HG03159 (cell line): ENCODE measurements at regions not wholly inside any gene's neighbourhood (a gene's known extent, or its start where the extent isn't known, plus 50 kb on each side); places are given as distances from the start of the nearest gene placed in this dataset.
"Not testable (repeated sequence)": the region's sequence is repeated elsewhere in the genome, so short reads cannot be mapped to it uniquely, and the experiment has no call there.

Source experiments
- ATAC-seq: cut with Tn5 transposase; IDR thresholded peaks from one replicate; pipeline ENCODE4 v1.9.1; 2021; ENCODE audit warnings: mild to moderate bottlenecking, moderate library complexity; ENCODE audit not compliant: unreplicated experiment

DNA sequence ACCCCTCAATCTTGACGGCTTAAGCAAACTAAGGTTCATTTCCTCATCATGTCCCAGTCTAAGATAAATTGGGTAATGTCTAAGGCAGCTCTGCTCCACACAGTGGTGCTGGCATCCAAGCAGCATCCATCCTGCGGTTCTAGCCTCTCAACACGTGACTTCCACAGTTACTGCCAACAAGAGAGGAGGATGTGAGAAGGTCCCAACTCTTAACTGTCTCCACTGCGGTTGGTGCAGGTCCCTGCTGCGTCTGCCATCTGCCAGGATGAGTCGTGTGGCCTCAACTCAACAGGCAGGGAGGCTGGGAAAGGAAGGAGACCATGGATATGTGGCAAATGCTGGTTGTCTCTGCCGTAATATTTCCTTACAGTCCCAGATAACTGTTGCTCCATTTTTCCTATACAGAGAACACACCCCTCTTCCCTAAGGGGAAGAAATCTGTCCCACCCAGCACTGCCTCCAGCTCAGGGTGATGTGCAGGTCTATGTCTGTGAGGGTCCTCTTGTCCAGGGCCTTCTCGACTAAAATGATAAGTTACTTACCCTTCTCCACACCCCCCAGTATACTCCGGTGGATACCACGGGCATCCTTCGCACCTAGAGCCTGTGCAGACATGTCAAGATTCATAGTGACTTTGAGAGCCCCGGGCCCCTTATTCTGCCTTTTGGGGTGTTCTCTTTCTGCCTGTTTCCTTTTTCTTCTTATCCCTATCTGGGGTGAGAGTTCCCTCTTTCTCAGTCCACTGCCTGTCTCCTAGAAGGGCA lies 64.7 kb downstream of the KCNJ18 start:
- ATAC-seq: no peak

DNA sequence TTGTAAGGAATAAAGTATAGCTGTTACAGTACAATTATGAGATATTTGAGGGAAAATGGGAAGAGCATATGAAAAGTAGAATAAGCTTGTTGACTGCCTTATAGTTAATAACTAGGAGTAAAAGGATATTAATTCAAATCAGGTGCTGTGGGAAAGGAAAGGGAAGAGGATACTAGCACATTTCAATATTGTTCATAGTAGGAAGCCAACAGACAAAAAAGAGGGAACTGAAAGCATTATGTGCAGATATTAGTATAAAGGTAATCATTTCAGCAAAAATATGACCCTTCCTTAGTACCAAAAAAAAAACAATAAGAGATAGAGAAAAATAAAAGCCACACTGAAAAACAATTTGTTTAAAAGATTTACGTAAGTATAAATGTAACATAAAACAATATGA lies 67.3 kb downstream of the KCNJ18 start:
- not testable (repeated sequence) for ATAC-seq

DNA sequence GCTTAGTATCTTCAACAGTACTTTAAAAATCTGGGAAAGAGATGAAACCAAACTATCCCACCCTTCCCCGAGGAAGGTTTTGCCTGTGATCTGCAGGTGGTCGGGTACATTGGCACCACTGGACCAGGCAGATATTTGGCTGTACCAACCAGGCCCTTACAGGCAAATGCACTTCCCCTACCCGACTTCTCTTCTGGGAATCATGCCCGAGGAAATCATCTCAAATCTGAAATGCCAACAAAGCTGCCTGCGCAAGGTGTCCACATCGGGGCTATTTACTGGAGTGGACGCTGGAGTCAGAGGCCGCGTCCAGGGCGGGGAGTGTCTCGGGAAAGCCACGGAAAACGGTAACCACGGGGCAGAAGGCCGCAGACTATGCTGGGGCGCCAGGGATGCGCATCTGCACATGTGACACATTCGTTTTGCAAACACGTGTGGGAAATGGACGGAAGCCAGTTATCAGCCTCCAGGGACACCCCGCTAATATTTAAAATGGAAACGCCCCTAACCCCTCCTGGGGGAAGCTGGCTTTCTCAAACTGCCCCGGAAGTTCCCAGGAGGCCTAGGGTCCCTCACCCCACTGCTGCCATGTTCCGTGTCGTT lies 71.5 kb downstream of the KCNJ18 start:
- ATAC-seq: not testable (repeated sequence)

DNA sequence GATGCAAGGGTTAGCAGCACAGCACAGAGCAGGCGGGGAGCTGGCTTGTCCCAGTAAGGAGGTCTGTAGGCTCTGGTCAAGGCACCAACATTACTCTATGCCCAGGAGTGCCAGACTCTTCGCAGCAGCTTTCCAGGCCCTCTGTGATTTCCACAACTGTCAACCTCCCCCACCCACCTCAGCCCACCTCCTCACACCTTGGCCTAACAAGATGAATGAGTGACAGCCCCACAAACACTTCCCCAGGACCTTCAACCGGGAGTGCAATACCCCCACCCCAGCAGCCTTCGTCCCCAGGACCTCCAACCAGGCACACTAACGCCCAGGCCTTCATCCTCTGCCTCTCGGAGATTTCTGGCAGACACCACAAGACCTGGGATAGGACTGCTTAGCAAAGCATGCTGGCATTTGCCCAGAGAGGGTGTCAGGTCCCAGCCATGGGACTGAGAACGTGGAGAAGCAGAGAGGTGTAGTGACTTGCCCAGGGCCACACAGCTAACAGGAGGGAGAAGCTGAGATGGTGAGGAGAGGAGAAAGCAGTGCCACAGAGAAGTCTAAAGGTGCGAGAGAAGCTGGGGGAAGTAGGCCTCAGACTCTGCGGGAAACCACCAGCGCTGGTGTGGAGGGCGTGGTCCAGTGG lies 73.4 kb downstream of the KCNJ18 start:
- ATAC-seq: not testable (repeated sequence)

DNA sequence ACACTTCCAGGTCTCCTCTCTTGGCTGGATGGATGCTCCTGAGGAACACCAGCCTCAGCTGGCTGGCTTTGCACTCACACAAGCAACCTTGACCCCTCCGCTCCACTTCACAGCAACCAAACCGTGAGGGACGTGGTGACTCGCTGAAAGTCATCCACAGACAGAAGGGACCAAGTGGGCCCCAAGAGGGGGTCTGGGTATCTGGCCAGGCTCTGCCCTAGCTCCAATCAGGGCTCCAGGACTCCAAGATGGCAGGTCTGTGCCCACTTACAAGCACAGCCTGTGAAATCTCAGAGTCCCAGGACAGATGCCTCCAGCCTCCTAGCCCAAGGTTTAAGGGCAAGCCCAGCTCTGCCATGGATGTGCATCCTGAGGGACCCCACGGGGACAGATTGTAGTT lies 74.2 kb downstream of the KCNJ18 start:
- ATAC-seq: not testable (repeated sequence)

DNA sequence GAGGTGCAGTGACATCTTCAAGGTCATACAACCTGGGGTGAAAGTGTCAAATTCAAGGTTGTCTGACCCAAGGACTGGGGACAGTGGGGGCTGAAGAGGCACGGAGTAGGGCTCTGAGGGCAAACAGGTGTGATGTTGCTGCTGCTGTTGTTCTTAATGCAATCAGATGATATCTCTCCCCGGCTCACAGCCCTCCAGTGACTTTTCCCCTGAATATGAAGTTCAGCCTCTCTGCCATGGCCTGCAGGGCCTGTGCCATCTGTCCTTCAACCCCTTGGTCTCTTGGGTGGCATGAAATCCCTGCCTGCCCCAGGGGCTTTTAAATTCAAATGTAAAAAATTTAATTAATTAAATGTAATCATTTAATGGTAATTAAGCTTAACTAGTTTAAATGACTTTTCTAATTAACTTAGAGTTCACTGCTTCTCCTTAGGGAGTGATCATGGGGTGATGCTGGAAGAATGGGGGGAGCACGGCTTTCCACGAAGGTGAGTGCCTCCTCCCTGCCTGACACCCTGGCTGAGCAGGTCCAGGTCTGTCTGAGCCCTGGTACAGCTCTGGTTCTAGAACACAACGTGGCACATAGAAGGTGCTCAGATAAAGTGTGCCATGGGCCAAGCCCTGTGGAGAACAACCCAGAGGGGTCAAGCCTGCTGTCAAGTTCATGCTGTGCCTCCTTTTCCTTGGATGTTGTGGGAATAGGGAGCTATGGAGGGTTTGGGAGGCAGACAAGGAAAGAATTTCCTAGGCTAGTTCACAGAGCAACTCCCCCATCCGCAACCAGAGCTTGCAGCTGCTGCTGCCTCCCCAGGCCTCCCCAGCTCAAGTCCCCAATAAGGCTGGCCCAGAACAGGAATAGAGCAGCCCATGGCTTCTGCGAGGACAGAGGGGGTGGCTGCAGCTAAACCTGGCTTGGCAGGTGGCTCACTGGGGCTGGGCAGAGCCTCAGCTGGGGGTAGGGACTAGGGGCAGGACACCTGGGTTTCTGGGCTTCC lies 75.1 kb downstream of the KCNJ18 start:
- not testable (repeated sequence) for ATAC-seq

DNA sequence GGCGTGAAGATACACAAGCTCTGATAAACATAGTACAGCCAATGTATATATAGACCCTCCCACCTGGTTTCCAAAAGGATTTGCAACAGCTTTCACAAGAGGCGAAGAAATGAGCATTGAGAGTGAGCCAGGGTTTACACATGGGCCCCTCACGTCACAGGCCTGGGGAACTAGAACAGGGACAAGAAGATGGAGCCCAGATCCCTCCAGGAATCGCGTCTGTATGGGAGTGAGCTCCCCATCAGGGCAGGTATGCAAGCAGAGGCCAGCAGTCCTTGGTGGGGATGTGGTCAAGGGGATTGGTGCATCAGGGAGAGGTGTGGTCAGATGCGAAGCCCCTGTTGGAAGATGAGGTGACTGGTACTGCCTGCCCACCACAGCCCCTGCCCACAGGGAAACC lies 75.9 kb downstream of the KCNJ18 start:
- not testable (repeated sequence) for ATAC-seq

DNA sequence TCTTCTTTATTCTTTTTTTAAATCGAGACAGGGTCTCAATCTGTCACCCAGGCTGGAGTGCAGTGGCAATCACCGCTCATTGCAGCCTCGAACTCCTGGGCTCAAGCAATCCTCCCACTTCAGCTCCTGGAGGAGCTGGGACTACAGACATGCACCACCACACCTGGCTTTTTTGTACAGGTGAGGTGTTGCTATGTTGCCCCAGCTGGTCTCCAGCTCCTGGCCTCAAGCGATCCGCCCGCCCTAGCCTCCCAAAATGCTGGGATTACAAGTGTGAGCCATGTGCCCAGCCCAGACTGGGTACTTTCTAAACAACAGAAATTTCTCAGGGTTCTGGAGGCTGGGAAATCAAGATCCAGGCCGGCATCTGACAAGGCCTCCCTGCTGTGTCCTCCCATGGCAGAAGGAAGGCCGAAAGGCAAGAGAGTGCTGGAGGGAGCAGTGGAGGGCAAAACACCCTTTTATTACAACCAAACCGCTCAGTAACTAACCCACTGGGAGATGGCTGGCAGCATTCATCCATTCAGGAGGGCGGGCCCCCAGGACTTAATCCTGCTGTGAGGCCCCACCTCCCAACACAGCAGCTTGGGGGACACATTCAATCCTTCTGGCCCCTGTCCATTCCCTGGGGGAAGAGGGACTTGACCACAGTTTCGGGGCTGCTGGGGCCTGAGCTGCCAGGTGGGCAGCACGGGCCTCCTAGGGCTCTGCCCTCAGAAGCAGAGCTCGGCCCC lies 76.6 kb downstream of the KCNJ18 start:
- not testable (repeated sequence) for ATAC-seq

DNA sequence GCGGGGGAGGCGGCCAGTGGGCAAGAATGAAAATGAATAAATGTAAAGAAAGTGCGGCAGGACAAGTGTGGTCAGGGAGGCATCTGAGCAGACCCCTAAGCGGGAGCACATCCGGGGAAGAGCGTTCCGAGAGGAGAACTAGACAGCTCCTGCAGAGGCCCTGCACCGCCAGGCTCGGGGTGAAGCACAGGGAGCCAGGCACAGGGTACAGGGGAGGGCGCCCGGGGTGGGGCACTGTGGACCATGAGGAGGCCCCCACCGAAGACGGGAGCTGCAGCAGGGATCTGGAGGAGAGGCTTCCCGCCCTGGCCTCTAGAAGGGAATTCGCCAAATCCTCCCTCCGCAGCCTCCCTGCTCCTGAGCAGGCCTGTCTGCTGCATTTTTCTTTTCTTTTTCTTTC lies 77.5 kb downstream of the KCNJ18 start:
- not testable (repeated sequence) for ATAC-seq

DNA sequence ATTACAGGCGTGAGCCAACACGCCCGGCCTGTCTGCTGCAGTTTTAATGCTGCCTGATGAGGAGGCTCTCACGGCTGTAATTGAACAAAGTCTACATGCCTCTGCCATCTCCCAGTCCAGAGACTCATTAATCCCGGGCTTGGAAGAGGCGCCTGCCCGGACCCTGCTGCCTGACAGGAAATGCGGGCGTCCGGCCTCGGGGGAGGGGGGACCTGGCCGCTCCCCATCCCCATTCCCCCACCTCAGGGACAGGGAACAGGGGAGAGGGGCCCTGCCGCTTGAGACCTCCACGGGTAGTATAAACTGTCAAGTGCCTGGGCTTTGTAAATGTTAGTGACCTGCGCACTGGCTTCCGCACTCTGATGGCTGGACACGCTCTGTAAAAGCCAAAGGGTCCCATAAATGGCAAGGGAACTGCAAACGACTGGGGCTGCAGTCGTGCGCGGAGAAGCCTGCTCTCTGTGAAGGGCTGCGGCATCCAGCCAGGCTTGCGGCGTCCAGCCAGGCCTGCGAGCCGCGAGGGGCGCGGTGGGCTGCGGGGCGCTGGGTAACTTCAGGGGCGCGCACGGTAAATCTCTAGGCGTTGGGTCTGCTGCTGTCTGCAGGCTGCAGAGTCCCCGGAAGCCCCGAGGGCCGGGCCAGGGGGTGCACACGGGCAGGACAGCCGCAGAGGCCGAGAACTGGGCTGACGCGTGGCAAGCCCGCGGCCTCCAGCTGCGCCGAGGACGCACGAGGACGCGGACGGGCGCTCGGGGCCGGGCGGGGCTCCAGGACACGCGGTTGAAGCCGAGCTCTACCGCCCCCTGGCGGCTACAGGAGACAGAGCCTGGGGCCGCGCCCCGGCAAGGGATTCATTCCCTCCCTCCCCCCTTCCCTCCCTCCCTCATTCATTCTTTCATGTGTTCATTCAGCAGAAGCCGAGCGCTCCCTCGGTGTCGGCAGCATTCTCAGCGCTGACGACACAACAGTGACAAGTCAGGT lies 78.4 kb downstream of the KCNJ18 start:
- ATAC-seq: peak; percentile 49

DNA sequence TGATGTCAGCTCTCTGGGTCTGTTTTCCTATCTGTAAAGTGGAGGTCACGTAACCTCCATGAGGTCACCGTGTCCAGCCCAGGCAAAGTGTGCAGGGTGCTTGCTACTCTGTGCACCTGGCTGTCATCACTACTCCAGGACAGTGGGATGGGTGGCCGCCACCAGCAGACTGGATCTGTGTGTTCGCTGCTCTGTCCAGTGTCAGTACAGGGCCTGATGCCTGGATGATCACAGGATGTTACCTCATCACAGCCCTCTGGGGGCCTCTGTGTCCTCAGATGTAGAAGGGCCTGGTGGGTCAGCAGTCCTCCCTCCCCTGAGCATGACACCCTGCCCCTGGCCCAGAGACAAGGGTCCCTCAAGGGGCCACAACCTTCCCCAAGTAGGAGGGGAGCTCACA lies 80.0 kb downstream of the KCNJ18 start:
- no peak for ATAC-seq

DNA sequence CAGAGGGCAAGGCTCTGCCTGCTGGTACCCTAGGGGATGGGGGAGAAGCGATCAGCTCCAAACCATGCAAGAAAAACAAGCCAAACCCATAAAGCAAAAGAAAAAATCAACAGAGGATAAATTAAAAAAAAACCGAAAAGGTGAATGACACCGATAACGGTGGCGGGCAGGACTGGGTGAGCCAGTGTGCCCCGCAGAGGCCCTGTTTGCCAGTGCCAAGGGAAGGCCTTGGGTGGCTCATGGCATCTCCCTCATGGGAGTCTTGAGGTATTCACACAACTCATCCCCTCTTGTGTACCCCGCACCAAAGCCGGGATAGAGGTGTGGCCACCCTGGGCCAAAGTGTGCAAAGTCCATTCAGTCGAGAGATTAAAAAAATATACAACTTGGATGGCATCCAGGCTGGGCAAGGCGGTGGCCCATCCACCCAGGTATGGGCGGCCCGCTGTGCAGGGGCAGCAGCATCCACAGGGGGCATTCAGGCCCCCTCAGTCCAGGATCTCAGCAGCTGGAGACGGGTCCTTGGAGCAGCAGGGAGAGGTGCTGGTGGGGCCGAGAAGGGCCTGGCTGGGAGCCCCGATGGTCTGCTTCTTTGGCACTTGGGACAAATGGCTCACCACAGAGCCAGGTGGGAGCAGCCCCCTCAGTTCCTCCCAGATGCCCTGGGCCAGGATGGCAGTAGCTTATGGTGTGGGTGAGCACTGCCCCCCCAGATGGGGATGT lies 80.8 kb downstream of the KCNJ18 start:
- not testable (repeated sequence) for ATAC-seq

DNA sequence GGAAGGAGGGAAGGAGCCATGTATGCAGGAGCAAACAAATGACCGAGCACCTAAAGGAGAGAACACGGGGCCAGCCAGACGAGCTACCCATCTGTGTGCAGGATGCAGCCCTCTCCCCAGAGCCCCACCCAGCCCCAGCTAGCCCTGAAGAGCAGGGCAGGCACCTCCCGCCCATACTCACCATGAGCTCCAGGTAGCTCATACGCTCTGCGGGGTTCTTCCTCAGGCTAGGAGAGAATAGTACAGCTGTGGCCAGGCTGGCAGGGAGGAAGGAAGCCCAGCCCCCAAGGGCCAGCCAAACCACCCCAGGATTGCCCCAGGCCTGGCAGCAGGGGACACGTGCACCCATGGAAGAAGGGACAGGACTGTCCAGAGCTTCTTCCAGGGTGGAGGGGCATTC lies 81.9 kb downstream of the KCNJ18 start:
- no peak for ATAC-seq

DNA sequence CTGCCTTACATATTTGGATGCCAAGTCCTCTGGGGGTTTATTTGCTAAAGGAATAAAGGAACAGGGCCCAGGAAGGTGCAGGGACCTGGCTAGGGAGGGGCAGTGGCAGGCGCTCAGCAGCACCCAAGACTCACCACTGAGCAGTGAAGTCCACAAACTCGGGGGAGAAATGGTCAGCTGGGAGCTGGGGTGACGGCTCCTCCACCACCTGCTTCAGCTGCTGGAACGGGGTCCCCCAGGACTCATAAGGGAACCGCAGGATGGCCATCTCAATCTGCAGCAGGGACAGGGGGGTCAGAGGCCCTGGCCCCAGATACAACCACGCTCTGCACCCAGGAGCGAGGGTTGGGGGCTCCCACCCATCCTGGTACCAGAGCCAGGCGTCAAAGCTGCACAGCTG lies 83.2 kb downstream of the KCNJ18 start:
- not testable (repeated sequence) for ATAC-seq

DNA sequence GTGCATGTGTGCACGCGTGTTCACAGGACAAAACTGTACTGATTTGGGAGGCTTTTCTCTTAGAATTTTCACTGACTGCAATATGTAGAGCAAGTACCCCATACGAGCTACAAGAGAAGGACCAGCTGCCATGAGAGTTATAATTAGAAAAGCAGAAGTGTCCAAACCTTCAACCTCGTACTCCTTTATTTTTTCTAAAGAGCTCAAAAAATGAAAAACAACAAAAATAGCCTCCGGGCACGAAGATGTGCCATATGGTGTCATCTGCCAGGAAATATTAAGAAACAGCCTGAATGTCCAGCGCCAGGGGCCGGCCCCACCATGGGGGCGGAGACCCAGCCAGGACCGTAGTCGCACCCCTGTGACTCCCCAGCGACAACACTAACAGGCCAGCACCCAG lies 84.6 kb downstream of the KCNJ18 start:
- ATAC-seq: not testable (repeated sequence)

DNA sequence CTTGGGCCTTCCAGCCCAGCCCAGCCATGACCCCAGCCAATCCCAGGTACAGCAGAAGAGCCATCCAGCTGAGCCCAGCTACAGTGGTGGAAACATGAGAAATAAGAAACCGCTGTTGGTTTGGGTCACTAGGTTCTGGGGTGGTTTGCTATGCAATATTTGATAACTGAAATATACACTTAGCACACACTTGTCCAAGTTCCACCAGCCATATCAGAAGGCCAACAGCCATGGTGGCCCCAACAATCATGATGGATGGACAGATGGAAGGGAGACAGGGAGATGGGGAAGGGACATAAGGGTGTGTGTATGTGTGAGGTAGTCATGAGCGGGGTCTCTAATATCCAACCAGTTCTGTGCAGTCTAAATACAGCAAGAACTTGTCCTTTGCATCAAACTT lies 86.5 kb downstream of the KCNJ18 start:
- ATAC-seq: not testable (repeated sequence)

DNA sequence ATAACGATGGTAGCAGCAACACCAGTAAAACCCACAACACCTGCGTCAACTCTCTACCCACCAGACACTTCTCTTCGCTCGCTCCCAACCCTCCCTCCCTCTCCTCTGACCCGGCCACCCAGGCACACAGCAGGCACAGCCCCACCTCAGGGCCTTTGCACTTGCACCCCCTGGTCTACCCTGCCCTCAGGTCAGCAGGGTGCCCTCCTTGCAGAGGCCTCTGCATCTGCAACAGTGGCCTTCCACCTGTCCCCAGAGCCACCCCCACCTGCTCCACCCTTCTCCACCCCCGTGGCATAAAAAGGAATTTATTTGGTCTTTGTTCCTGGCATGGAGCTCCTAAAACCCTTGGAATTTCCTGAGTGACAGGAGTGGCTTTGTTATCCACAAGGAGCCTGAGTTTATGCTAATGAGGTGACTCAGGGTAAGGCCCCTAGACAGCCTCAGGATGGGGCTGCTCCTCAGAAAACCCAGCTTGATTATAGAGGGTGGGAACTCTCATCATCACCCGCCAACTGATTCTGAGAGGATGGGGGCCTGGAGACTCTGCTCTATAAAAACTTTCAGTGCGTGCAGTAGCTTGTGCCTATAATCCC lies 88.1 kb downstream of the KCNJ18 start:
- ATAC-seq: not testable (repeated sequence)
